Breast epithelium (tissue), 3 donors: ENCODE measurements at regions not wholly inside any gene's neighbourhood (a gene's known extent, or its start where the extent isn't known, plus 50 kb on each side); places are given as distances from the start of the nearest gene placed in this dataset.

Source experiments
- POLR2AphosphoS5 ChIP-seq, 3 donors: sonication (generic); formaldehyde crosslinking; IDR thresholded peaks; one replicate each; pipeline ENCODE4 v1.6.1; 2017; ENCODE audit warnings: antibody characterized with exemption in 3 of 3
- TF ChIP-seq, protein P1 (sequence below), 3 donors: fragments of 450-650 bp; IDR thresholded peaks; one replicate each; pipeline ENCODE4 v1.5.1; 2016 to 2017; ENCODE audit warnings: antibody characterized with exemption in 3 of 3, mild to moderate bottlenecking in 3 of 3, moderate library complexity in 3 of 3

DNA sequence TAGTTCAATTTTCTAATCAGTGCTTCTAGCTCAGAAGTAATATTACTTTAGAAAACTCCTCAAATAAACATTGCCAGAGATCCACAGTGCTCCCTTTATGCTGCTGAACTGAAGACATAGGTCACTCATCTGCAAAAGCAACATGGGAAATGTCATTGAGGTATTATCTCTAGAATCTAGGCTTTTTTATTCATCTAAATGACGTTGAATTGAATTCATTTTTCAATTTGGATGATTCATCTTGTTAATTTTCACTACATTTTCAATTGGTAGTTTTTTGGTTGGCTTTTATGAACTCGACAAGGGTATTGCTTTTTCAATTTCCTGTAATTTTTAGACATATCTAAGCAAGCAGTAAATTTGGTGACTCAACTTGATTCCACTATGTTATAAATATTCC is 275.4 kb downstream of the NFKBIZ start:
- TF ChIP-seq, protein P1, sequence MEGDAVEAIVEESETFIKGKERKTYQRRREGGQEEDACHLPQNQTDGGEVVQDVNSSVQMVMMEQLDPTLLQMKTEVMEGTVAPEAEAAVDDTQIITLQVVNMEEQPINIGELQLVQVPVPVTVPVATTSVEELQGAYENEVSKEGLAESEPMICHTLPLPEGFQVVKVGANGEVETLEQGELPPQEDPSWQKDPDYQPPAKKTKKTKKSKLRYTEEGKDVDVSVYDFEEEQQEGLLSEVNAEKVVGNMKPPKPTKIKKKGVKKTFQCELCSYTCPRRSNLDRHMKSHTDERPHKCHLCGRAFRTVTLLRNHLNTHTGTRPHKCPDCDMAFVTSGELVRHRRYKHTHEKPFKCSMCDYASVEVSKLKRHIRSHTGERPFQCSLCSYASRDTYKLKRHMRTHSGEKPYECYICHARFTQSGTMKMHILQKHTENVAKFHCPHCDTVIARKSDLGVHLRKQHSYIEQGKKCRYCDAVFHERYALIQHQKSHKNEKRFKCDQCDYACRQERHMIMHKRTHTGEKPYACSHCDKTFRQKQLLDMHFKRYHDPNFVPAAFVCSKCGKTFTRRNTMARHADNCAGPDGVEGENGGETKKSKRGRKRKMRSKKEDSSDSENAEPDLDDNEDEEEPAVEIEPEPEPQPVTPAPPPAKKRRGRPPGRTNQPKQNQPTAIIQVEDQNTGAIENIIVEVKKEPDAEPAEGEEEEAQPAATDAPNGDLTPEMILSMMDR (IDR thresholded peaks at IDR 0.05) = no peak
- no peak for TF ChIP-seq POLR2AphosphoS5 (IDR thresholded peaks at IDR 0.05)
